Esophagus (tissue), 2 donors: ENCODE measurements at regions not wholly inside any gene's neighbourhood (a gene's known extent, or its start where the extent isn't known, plus 50 kb on each side); places are given as distances from the start of the nearest gene placed in this dataset.
A peak's percentile ranks its signal among the peaks of the same experiment; 100 is the strongest.

Experiments
- H3K27ac ChIP-seq, 2 donors: one replicate each; pipeline ENCODE4 v1.5.1; 2013; ENCODE audit warnings: low read depth in 2 of 2, mild to moderate bottlenecking in 2 of 2, inconsistent platforms in 1 of 2, low read length in 1 of 2, moderate library complexity in 1 of 2
- H3K27me3 ChIP-seq, 2 donors: one replicate each; pipeline ENCODE4 v1.6.1; 2013; ENCODE audit warnings: low read length in 2 of 2, control low read depth in 1 of 2, mild to moderate bottlenecking in 1 of 2; ENCODE audit not compliant: insufficient read depth in 2 of 2, control insufficient read depth in 1 of 2
- H3K36me3 ChIP-seq, 2 donors: one replicate each; pipeline ENCODE4 v1.6.1; 2013; ENCODE audit warnings: low read length in 1 of 2; ENCODE audit not compliant: control insufficient read depth in 2 of 2, insufficient read depth in 2 of 2
- H3K4me1 ChIP-seq, 2 donors: one replicate each; pipeline ENCODE4 v1.6.1; 2013; ENCODE audit warnings: low read length in 1 of 2; ENCODE audit not compliant: control insufficient read depth in 2 of 2, insufficient read depth in 2 of 2
- H3K4me3 ChIP-seq, 2 donors: one replicate each; pipeline ENCODE4 v1.5.1; 2013; ENCODE audit warnings: low read length in 2 of 2, mild to moderate bottlenecking in 2 of 2, low read depth in 1 of 2, moderate library complexity in 1 of 2
- H3K9me3 ChIP-seq, 2 donors: one replicate each; pipeline ENCODE4 v1.6.1; 2013; ENCODE audit warnings: mild to moderate bottlenecking in 2 of 2, low read depth in 1 of 2, low read length in 1 of 2, moderate library complexity in 1 of 2; ENCODE audit not compliant: control insufficient read depth in 2 of 2, insufficient read depth in 1 of 2
- WGBS, 2 donors: extraction: QIAGEN DNeasy Blood & Tissue Kit; methylation state at CpG; one replicate each; pipeline ENCODE4 v1.1.7; 2013; 5-methylcytosine and 5-hydroxymethylcytosine counted together
- donor health status: healthy with polysubstance abuse.
- donor health status: Bipolar disorder and iron deficiency.

GRCh38 chr6:166007349-166008263, 160.0 kb downstream of the TBXT start:
- H3K4me3 ChIP-seq: no peak overlapping the region
- H3K36me3 ChIP-seq: no peaks in the 10 kb centered on the region
- no peak overlapping the region for H3K27ac ChIP-seq
- 7 to 10% methylated on average over 18 of the region's 18 CpGs for WGBS, 2 donors
- H3K4me1 ChIP-seq: peaks cover 0 to 3% of the 10 kb centered on the region in 2 donors
- no peaks in the 10 kb centered on the region for H3K9me3 ChIP-seq
- peaks cover 6 to 7% of the 10 kb centered on the region in 2 donors for H3K27me3 ChIP-seq

DNA sequence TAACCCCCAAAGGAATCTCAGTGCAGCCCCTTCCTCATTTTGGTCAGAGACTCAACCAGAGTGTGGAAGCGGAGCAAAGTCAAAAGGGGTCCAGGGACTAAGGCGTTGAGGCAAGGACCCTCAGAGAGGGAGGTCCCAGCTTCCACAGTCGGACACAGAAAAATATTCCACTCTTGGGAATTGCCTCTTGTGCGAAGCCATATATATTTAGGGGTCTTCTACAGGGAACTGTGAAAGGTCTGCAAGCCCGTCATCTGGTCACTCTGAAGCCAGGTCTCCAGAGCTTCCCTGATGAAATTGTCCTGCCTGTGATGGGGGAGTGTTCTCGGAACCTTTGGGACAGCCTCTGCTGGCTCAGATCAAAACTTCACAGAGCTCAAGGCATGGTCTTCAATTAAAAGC, 160.8 kb downstream of the TBXT start:
- peaks cover 6 to 7% of the 10 kb centered on the region in 2 donors for H3K27me3 ChIP-seq
- 22 to 26% methylated on average over 6 of the region's 6 CpGs for WGBS, 2 donors
- H3K4me1 ChIP-seq: peaks cover 0 to 3% of the 10 kb centered on the region in 2 donors
- H3K9me3 ChIP-seq: no peaks in the 10 kb centered on the region
- no peaks in the 10 kb centered on the region for H3K36me3 ChIP-seq
- H3K27ac ChIP-seq: no peak overlapping the region
- no peak overlapping the region for H3K4me3 ChIP-seq

DNA sequence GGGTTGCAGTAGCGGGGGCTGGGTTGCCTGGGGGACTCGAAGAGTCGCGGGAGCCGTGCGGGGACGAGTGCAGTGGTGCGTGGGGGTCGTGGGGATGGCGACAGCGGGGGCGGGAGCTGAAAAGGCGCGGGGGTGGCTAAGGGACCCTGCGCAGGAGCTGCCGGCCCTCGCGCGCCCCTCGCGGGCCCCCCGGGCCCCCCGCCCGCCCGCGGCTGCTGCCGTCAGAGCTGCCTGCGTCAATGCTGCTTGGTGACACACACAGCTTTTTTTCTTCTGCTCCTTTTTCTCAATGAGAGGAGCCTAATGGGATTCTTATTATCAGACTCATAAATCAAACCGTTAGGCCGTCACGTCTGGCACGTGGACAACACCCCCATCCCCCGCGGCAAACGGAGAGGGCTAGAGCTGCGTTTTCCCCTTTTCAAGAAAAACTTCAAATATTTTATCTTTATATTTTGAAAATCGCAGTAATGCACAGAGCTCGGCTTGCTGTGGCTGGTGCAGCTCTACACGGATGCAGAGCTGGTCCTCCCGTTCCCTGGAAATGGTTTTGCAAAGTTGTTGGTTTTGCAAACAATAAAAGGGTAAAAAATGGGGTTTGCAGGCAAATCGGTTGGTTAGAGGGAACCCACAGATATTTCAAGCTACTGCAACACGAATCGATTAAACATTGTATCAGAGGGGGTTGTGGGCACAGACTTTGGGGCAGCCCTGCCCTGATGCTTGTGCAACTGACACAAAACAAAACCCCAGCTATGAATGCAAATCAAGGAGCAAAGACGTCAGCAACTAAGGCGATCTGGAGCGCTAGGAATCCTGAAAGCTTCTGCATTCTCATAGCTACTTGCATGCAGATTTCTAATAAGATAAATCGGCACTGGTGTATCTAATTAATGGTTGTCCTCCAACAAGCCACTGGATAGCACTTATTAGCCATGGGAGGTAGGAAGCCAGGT, 161.4 kb downstream of the TBXT start:
- H3K9me3 ChIP-seq: no peaks in the 10 kb centered on the region
- 1 to 2% methylated on average over 39 to 47 of the region's 47 CpGs for WGBS, 2 donors
- peak overlapping the region; percentile 43 to 63 for H3K27ac ChIP-seq
- H3K4me1 ChIP-seq: peaks cover 0 to 3% of the 10 kb centered on the region in 2 donors
- H3K36me3 ChIP-seq: no peaks in the 10 kb centered on the region
- no peak overlapping the region for H3K4me3 ChIP-seq
- peaks cover 6 to 7% of the 10 kb centered on the region in 2 donors for H3K27me3 ChIP-seq

DNA sequence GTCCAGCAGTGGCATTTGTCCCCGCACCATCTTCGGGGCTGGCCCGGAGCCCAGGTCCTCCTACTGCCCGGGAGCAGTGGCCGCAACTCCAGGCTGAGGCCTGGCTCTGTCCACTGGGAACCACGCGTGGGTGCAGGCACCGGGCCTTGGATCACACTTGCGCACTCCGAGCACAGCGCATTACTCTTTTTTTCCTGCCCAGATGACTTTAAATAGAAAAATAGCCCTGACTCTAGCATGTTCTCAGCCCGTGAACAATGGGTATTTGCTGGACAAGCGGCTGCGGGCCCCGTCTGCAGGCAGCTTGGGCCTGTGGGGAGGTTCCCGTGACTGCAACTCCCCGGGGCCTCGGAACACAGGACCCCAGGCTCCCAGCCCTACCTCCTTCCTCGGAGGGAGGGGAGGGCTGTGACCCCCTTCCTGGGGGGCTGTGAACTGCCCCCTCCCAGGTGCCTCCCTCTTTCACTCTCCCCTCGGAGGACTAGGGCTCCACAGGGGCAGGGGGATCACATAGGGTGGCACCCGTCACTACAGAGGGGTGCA, 162.2 kb downstream of the TBXT start:
- H3K4me3 ChIP-seq: no peak overlapping the region
- WGBS, 2 donors: 6 to 12% methylated on average over 21 of the region's 21 CpGs
- peaks cover 0 to 3% of the 10 kb centered on the region in 2 donors for H3K4me1 ChIP-seq
- H3K36me3 ChIP-seq: no peaks in the 10 kb centered on the region
- peaks cover 6 to 7% of the 10 kb centered on the region in 2 donors for H3K27me3 ChIP-seq
- H3K9me3 ChIP-seq: no peaks in the 10 kb centered on the region
- peak overlapping the region; percentile 43 to 63 for H3K27ac ChIP-seq

DNA sequence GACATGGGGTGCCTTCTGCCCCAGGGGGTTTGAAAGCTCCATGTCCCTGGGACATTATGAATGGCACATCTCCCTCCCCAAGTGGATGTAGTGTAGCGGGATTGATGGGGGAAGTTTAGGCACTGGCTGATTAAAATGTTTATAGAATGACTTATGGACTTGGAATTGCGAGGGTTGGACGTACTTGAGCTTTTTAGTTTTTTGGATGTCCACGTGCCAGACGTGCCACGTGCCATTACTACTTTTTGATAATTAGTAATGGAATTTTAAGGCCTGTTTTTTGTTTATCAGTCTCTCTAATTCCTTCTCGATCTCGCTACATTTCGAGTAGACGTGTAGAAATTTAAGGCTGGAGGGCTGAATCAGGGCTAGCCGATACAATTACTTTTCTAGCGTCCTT, 162.8 kb downstream of the TBXT start:
- no peaks in the 10 kb centered on the region for H3K36me3 ChIP-seq

GRCh38 chr6:166004471-166004870, 163.2 kb downstream of the TBXT start:
- H3K9me3 ChIP-seq: peaks cover 0 to under 1% of the 10 kb centered on the region in 2 donors
- no peak overlapping the region for H3K4me3 ChIP-seq
- peaks cover 6 to 7% of the 10 kb centered on the region in 2 donors for H3K27me3 ChIP-seq
- 76 to 80% methylated on average over 9 of the region's 9 CpGs for WGBS, 2 donors
- H3K27ac ChIP-seq: peak overlapping the region in 1 of 2 donors; percentile 22
- H3K36me3 ChIP-seq: no peaks in the 10 kb centered on the region
- peaks cover 0 to 3% of the 10 kb centered on the region in 2 donors for H3K4me1 ChIP-seq

More for the DNA sequence above, 162.8 kb downstream of the TBXT start:
- peaks cover 6 to 7% of the 10 kb centered on the region in 2 donors for H3K27me3 ChIP-seq
- no peaks in the 10 kb centered on the region for H3K9me3 ChIP-seq
- H3K4me1 ChIP-seq: peaks cover 0 to 3% of the 10 kb centered on the region in 2 donors
- WGBS, 2 donors: 75 to 81% methylated on average over 12 of the region's 12 CpGs
- H3K4me3 ChIP-seq: no peak overlapping the region
- H3K27ac ChIP-seq: peak overlapping the region in 1 of 2 donors; percentile 63

DNA sequence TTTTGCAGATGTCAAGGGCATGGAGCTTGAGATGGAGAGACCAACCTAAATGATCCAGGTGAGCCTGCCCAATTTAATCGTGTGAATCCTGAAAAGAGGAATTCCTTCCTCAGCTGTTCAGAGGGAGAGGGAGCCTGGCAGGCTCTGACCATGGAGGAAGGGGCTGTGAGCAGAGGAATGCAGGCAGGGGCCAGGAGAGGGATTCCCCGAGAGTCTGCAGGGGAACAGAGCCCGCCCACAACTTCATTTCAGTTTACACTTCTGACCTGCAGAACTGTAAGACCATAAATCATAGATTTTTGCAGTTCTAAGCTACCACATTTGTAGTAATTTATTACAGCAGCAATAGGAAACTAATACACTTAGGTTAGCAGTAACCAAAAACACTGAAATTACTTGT, 164.1 kb downstream of the TBXT start:
- Histone ChIP-seq H3K27me3 (peaks cover 3 to 7% of the 10 kb centered on the region in 2 donors), H3K4me3 (no peak overlapping the region), H3K4me1 (peaks cover 0 to 1% of the 10 kb centered on the region in 2 donors), H3K36me3 (no peaks in the 10 kb centered on the region), H3K27ac (no peak overlapping the region), H3K9me3 (peaks cover 0 to 4% of the 10 kb centered on the region in 2 donors)
- 19 to 29% methylated on average over 3 of the region's 3 CpGs for WGBS, 2 donors

DNA sequence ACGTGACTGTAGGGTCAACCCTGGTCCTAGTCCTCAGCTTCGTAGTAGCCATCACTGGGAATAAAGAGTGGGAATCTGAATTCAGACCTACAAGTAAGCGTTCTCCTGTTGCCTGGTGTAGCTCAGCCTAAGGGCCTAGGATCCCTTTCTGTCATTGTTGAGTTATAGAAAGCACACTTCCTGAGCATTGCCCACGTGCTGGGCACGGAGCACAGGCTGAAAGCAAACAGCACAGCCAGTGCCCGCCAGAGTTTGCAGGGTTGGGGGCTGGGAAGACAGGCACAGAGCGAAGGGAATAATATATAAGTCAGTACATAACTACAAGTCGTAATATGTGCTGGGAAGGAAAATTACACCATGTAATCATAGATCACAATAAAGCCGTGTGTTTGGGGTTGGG, 166.3 kb downstream of the TBXT start:
- H3K4me1 ChIP-seq: no peaks in the 10 kb centered on the region
- H3K36me3 ChIP-seq: no peaks in the 10 kb centered on the region
- no peaks in the 10 kb centered on the region for H3K27me3 ChIP-seq
- peaks cover 0 to 4% of the 10 kb centered on the region in 2 donors for H3K9me3 ChIP-seq
- no peak overlapping the region for H3K4me3 ChIP-seq
- 73 to 75% methylated on average over 9 of the region's 9 CpGs for WGBS, 2 donors
- H3K27ac ChIP-seq: no peak overlapping the region

GRCh38 chr6:165999279-165999678, 168.4 kb downstream of the TBXT start:
- no peaks in the 10 kb centered on the region for H3K27me3 ChIP-seq
- H3K9me3 ChIP-seq: peaks cover 0 to 4% of the 10 kb centered on the region in 2 donors
- no peaks in the 10 kb centered on the region for H3K36me3 ChIP-seq
- H3K4me1 ChIP-seq: no peaks in the 10 kb centered on the region
- no peak overlapping the region for H3K27ac ChIP-seq
- H3K4me3 ChIP-seq: no peak overlapping the region
- 86 to 89% methylated on average over 8 of the region's 8 CpGs for WGBS, 2 donors
